HG03045 (cell line): ENCODE measurements at regions not wholly inside any gene's neighbourhood (a gene's known extent, or its start where the extent isn't known, plus 50 kb on each side); places are given as distances from the start of the nearest gene placed in this dataset.

Experiments used
- ATAC-seq: cut with Tn5 transposase; IDR thresholded peaks from one replicate; pipeline ENCODE4 v1.9.1; 2021; ENCODE audit warnings: mild to moderate bottlenecking, moderate library complexity; ENCODE audit not compliant: unreplicated experiment

DNA sequence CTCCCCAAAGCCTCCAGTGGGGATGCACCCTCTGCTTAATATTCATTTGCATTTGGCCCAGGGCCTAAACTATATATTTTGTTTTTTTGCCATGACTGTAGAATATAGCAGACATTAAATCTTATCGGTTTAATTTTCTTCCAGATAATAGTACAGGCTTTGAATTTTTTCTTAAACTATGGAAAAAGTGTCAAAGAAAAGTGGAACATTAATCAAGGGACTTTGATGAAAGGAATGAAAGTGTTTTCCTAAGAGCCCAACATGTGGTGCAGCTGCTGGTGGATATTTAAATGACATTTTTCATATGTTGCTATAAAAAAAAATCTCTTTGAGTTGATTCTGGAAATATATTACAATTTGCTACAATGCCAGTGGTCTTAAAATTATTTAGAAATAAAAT is 346.8 kb downstream of the CYP26B1 start:
- no peak for ATAC-seq

DNA sequence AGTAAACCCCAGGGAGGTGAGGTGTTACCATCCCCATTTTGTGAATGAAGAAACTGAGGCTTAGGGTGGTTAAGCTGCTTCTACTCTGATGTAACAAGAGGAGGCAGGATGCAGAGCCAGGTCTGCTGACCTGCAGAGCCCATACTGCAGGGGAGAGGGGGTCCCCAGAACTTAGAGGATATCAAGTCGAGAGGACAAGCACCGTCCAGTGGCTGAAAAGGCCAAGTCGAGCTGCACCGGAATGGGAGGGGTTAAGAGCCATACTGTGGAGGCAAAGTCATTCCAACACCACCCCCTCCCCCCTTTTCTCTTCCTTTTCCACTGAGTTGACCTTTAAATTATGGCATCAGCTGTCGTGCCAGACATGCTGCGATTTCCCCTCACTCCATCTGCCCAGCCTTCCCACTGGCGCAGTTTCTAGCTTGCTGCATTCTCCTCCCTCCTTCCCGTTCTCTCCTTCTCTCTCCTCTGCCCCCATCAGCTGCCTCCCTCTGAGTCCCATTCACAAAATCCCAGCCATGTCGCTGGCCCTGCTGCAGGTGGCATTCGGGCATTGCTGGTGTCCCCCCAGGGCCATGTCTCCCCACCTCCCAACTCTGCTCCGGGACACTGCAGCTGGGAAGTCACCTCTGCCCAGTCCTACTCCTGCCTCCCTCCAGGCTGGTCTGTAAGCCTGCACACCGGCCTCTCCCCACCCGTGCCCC is 346.9 kb downstream of the DYSF start:
- no peak for ATAC-seq

DNA sequence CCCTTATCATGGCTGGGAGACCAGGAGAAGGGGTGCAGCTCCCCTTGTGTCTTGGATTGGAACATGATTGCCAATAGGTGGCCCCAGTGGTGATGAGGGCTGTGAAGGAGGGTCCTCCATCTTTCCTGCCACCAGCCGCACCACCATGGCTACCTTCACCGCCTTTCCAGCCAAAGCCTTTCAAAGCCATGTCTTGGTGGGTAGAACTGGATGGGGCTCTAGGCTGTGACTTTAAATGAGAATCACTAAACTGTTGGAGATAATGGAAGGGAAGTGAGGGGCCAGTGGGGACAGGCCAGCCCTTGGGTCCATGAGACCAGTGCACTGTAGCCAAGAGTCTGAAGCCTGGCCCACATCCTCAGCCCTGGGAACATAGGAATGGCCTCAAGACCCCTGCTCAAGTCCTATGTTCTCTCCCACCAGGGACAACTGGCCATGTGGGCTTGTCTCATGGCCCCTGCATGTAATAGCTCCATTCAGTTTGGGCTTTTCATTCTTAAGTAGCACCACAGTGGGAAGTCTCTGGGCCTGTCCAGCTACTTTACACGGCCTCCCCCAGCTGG is 345.7 kb downstream of the DYSF start:
- ATAC-seq: no peak

DNA sequence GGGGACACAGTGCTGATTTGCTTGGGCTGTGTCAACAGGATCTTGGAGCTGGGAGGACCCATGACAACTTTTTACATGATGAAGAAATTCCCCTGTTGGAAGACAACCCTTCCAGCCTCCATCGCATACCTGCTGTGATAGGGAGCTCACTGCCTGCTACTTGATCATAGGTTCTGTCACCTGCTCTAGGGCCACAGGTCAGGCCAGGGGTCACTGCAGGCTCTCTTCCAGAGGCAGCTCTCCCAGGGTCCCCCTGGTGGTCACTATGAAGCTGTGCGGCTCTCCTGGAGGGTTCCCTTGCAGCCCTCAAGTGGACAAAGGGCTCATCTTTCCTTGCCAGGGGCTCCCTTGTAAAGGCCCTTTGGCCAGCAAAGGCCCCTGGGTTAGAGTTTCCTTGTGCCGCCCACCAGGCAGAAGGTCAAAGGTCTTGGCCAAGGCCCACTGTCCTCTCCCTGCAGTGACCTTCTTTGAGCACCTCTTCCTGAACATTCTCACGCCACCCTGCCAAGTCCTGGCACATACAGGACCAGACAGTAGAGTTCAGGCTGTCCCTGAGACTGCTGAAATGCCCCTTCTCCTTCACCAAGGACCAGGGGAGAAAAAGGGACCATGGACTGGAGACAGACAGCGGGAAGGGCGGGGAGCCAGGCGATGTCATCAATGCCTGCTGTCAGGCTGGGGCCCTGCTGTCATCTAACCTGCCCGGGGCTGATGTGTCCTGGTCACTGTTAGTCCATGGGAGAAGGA is 345.1 kb downstream of the DYSF start:
- ATAC-seq: no peak

DNA sequence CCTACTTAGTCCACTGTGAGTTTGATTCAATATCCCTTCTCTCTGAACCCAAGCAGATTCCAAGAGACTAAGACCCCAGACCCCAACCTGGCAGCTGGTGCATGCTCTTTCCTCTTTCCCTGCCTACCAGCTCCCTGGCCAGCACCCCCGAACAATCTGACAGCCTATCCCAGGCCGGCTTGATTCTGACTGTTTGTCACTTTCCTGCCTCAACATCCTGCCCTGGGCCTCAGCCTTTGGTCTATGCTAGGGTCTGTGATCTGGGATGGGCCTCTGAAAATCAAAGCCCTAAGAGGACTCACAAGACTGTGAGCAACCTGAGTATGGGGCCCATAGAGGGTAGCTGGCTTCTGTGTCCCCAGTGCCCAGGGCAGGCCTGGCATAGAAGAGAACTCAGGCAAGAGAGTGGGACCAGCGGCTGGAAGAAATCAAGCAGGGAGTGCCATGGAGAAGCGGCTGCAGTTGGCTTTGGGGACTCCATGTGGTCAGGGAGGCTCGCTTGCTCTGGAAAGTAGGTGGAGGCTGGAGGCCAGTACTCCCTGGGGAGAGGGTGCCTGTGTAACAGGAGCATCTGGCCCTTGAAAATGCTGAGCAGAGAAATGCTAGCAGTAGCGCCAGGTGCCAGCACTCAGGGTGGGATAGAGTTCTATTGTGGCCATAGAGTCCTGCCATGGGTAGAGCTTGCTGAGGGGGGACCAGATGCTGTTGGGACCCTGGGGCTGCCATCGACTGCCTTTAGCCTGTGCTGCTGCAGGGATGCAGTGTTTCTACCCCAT is 343.9 kb downstream of the DYSF start:
- ATAC-seq: no peak

DNA sequence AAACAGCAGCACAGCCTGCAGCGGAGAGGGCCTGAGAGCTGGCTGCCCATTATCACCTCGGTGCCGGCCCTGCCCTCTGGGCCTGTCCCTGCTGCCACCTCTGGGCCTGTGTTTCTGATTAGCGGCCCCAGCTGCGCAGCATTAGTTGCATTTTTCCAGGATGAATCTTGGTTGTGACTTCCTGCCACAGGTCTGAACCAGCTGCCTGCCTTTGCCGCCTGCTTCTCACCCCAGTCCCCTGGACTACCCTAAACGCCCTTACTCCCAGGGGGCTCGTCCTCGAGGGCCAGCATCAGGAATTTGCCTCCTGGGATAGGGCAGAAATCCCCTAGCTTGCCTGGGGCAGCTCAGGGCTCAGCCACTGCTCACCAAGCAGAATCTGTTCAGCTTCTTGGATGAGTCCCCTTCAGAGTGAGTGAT is 342.8 kb downstream of the DYSF start:
- ATAC-seq: no peak

DNA sequence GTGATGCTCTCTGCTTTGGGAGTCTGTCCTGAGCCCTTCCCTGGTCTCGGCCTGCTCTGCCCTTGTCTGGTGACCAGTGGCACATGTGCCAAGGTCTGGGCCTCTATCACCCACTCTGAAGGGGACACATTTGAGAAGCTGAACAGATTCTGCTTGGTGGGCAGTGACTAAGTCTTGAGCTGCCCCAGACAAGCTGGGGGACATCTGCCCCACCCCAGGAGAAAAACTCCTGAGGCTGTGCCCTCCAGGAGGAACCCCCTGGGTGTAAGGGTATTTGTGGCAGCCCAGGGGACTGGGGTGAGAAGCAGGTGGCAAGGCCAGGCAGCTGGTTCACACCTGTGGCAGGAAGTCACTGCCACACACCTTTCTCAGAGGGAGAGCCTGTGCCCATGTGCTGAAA is 342.1 kb downstream of the DYSF start:
- no peak for ATAC-seq

DNA sequence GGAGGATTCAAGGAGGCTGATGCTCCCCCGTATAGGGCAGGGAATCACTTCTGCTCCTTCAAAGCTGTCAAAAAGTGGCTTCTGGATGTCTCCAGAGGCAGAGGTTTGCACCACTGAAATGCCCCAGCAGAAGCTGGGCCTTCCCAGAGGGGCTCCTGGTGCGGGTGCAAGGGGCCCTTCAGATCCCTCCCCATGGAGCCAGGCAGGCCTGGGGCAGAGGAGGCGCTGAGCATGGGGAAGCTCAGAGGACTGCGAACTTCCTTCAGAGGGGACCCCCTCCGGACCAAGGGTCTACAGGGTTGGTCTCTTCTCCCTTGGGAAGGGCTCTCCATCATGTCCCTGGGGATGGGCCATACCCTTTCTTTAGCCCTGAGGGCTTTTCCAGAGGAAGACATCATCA is 341.2 kb downstream of the DYSF start:
- no peak for ATAC-seq

DNA sequence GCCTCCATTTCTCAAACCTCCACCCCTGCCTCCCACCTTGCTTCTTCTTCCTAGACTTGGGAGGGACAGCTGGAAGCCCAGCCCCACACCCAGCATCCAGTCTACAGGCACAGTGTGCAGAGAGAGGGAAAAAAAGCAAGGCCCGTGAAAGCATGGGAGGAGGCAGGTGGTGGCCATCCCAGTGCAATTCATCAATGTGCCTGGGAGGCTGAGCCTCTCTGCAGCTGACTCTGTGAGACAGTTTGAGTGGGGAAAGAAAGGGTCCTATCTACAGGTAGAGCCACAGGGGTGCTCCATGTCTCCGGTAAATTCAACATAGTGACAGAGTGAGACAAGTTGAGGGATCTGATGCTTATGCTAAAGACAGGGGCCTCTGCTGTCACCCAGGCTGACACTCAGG is 340.6 kb downstream of the DYSF start:
- ATAC-seq: no peak

DNA sequence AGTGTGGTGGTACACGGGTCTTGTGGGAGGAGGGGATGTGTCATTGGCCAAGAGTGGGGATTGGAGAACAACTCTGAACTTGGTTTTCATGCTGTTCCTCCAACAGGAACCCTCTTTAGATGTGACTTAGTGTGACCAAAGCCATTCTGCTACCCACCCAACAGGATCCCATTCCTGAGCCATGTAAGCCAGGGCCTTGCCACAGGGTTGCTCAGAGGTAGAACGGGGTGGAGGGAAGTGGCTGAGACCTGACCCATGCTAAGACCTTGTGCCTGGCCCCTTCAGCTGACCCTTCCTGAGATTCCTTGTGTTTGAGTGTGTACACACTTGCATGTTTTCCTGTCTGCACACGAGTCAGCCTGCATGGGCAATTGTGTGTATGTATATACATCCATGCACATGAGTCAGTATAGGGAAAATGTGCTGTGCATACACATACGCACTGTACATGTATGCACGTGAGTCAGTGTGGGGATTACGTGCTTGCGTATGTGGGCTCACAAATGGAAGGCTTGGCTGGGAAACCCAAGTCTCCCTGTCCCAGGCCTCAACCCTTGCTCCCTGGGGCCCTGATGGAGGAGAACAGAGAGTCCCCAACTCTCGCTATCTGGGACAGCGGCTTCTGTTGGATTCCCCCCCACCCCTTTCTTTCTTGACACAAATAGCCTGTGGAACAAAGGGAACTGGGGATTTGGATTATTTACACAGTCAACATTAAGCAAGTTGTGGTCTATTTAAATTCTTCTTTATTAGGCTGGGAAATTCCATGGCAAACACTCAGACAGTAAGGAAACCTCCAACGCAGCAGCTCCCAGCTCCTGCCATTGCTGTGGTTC is 339.8 kb downstream of the DYSF start:
- ATAC-seq: no peak

DNA sequence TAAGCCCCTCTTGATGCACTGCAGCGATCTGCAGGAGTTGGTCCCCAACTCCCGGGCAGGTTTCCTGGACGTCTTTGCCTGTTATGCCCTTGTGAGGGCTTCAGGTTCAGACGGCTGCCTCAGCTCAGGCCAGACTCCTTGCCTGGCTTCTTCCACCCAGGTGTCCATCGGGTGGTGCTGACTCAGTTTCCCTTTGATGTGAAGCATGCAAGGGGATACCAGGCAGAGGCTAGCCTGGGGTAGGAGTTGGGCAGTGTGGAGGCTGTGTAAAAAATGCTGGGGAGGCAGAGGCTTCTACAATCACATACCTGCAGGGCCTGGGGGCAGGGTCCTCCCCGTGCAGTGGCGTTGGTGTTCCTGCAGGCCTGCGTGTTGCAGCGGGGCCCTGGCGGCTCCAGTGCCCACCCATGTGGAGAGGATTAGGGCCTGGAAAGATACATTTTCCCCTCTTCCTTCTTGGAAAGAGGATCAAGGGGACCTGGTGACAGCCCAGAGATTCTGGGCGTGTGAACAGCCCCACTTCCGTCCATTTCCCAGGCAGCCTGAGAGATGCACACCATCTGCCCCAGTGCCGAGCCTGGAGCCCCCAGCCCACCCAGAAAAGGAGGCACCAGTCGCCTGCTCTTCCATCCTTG is 338.3 kb downstream of the DYSF start:
- no peak for ATAC-seq

DNA sequence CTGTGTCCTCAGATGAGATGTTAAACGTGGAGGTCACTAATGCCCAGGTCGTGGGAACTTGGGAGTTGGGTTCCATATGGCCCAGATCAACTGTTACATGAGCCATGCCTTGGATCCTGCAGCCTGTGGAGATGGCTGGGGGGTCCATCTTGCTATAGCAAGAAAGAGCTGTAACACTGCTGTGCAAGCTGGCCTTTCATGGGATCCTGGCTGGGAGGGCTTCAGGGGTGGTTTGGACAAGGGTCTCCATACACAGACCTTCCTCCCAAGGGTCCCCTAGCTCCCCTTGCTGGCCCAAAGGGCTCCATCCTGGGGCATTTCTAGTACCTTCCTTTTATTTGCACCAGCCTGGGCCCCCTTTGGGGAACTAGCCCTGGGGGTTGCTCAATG is 337.7 kb downstream of the DYSF start:
- ATAC-seq: no peak

DNA sequence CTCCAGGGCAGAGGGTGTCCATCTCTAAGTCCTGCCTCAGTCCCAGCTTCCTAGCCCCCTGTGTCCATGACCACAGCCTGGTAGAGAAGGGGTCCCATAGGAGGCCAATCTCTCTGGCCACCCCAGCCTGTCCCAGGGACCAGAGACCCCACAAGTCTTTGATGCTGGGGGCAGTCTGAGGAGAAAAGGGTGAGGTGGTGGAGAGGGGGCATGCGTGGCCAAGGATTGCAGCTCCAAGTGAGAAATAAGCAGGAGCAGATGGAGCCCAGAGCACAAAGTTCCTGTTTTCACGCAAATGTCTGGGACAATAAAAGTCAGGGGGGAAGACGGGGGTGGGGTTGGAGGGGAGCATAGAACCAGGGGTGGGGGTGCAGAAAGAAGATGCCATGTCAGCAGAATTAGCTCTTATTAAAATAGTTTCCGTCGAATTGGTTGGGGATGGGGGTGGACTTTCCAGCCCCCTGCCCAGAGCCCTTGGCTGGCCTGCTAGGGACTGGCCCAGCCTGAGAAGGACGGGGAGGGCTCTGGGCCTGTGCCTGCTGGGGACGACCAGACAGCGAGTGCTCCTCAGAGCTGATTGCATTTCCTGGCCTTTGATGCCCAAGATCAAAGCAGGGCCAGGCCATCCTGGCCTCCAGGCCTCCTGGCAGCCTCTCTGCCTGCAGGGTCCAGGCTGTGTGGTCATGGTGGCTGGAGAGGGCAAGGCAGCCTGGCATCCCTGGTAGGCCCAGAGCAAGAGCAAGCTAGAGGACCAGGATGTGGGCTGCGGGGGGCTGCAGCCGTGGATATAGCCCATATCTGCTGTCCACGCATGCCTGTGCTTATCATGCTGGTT is 337.1 kb downstream of the DYSF start:
- no peak for ATAC-seq

DNA sequence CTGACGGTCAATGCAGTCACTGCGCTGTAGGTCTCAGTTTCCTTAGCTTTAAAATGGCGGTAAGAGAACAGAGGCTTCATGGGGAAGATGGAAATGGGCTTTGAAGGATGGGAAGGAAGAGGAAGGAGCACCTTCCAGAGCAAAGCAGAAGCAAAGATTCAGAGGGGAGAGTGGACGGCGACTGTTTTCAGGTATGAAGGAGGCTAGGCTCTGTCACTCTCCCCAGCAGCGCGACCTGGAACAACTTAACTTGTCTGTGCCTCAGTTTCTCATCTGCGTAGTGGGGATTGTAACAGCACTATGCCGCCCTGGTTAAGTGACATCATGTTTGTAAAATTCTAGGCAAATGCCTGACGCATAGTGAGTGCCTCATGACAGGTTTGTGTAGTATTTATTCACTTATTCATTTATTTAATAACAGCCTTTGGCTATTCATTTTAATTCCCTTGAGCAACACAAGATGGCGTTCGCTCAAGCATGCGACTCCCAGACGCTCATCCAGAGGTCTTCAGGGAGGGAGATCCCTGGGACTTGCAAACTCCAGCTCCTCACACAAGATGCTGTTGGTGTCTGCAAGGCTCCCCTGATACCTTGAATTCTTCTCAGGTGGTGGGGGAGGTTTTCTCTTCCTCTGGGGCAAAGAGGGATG is 336.3 kb downstream of the DYSF start:
- ATAC-seq: no peak

DNA sequence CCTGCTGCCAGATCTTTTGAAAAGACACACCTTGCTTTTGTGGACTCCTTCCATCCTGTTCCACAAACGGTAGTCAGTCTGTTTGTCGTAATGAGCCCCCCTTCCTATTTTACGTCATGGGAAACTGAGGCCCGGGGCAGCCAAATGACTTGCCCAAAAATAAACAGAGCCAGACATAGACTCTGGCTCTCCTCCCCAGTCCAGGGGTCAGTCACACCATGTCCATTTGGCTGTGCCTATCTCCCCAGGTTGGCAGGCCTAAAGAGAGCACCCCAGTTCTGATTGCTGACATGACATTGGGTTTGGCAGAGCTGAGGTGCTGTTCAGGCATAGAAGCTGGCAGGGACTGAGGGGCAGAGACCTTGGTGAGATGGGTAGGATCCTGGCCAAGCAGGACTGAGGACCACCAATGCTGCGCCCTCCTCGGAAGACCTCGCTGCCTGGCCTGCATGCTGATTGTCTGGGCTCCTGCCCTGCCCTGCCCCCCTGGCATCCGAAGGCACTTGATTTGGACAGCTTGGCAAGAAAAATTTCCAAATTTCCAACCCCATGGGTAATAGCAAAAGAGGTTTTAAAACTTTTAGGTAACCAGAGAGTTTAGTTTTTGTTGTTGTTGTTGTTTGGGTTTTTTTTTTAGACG is 335.4 kb downstream of the DYSF start:
- ATAC-seq: no peak

DNA sequence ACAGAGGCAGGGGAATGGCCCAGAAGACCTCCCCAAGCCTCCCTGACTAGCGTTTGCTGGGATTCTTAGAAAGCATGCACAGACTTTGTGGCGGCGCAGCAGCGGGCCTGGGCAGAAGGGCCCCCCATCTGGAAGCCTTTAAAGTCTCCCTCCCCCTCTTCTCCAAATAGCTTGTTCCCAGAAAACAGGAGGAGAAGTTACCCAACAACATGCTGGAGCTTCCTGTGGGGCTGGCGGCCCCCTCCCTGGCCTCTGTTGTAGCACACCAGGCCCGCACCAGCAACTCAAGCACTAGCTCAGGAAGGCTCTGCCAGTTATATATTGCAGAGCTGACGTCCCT is 334.8 kb downstream of the DYSF start:
- no peak for ATAC-seq

DNA sequence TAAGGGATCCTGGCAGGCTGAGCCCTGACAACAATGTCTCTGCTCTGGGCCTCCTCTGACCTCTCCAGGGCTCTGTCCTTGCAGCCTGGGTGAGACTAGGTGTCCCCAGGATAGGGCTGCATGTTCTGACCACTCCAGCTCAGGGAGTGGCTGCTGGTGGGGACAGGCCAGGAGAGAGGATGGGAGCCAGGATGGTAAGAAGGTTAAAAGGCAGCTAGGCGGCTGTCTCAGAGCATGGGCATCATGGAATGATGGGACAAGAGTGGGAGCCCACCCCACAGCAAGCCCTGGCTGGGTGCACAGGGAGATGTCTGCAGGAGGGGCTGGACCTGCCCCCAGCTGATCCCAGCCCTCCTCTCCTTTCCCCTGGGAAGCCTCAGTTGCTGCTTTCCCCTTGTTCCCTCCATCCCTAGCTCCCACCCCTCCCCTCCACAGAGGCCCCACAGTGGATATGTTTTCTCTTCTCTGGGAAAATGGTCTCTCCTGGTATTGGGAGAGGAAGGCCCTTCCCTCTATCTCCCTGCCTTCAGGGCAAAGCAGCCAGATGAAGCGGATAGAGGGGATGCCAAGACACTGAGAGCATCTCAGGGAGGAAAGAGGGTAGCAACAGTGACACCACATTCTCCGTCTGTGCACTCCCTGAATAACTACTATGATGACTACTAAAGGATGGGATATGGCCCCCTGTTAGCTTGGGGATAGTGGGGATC is 334.3 kb downstream of the DYSF start:
- ATAC-seq: no peak

DNA sequence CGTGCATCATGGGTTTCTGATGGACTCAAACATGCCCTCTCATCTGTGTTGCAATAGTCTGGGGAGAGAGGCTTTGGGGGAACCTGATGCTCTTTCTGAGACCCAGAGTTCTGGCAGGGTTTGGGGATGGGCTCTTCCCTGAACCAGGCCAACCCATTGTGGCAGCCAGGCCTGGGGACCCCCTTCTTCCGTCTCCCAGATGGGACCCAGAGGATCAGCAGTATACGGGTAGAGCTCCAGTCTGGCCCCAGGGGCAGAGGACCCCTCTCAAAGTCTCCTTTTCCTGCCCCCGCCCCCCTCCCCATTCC is 333.7 kb downstream of the DYSF start:
- no peak for ATAC-seq
